ENCODE measurements at regions not wholly inside any gene's neighbourhood (a gene's known extent, or its start where the extent isn't known, plus 50 kb on each side); places are given as distances from the start of the nearest gene placed in this dataset.

- BruUV-seq (replicated peaks): no TSS peak
- ChIA-PET POLR2A (interaction anchor here (0.8 to 1.0 kb wide), 2 partner anchors 31 to 672 kb away, joined by 3 read pairs; no protein-coding TSS in a partner anchor), CTCF (interaction anchor here (0.8 to 3.6 kb wide), 25 partner anchors 13 to 916 kb away, joined by 3 to 44 read pairs (median 4); no protein-coding TSS in a partner anchor), RAD21 (ENCODE audit: unreplicated experiment) (interaction anchor here (0.6 to 3.8 kb wide), 13 partner anchors 119 to 784 kb away, joined by 3 to 34 read pairs (median 4); partner anchors contain the start of gene KLF7), SMC1A (ENCODE audit: uncharacterized antibody, unreplicated experiment) (interaction anchor here (0.7 to 3.3 kb wide), 36 partner anchors 11 to 681 kb away, joined by 3 to 24 read pairs (median 3); no protein-coding TSS in a partner anchor)
- ATAC-seq (no peak), DNase-seq (ENCODE audit: low read depth, low spot score) (no peak), FAIRE-seq (no peak)
- H3K4me1 ChIP-seq (ENCODE audit: control insufficient read depth, insufficient read depth, low read length): no peaks in the 10 kb centered on the region
- no peaks in the 10 kb centered on the region for H3K79me2 ChIP-seq (ENCODE audit: control insufficient read depth, insufficient read depth, low read length)
- no peaks in the 10 kb centered on the region for H3K36me3 ChIP-seq (ENCODE audit: control insufficient read depth in 2 of 2, insufficient read depth in 2 of 2, low read length in 1 of 2)
- H3K27ac ChIP-seq (ENCODE audit: control insufficient read depth, insufficient read depth): no peak overlapping the region
- in situ Hi-C loops (cut with MboI): loop anchor here (5.0 kb wide), 4 partner anchors 330 to 780 kb away; no protein-coding TSS in a partner anchor
- 86% methylated on average over 11 of the region's 11 CpGs for WGBS (ENCODE audit: insufficient coverage, insufficient replicate concordance, low lambda C conversion rate, missing lambda C conversion rate)
- no peaks in the 10 kb centered on the region for H4K20me1 ChIP-seq (ENCODE audit: control insufficient read depth, insufficient read depth)
- no peak overlapping the region for H3K9ac ChIP-seq (ENCODE audit: control insufficient read depth, insufficient read depth, low read length)
- TF ChIP-seq CREM (IDR thresholded peaks at IDR 0.05; ENCODE audit: low read depth) (no peak), RAD51 (IDR thresholded peaks at IDR 0.05) (peak; percentile 15; the same call in 1 of the 2 replicates)
- no peaks in the 10 kb centered on the region for H3K9me3 ChIP-seq (replicated peaks; ENCODE audit: control insufficient read depth, insufficient read depth, low read length)
- H3K4me2 ChIP-seq (ENCODE audit: control insufficient read depth, insufficient read depth): no peak overlapping the region
- H3K4me3 ChIP-seq: no peak overlapping the region
- H3K27me3 ChIP-seq (replicated peaks in 1 of 2; ENCODE audit: control insufficient read depth in 2 of 2, insufficient read depth in 2 of 2, low read length in 1 of 2): no peaks in the 10 kb centered on the region
- H2AFZ ChIP-seq (ENCODE audit: control insufficient read depth, low read depth, low read length): no peak overlapping the region
- intact Hi-C loops (cut with micrococcal nuclease; ENCODE audit: unreplicated experiment): loop anchor here (1.0 to 10.0 kb wide), 6 partner anchors 236 to 1078 kb away; no protein-coding TSS in a partner anchor
Observed at GRCh38 chr2:207472343-207473048, 57.3 kb upstream of the CREB1 start.

GRCh38 chr2:207473049-207473930 is 56.5 kb upstream of the CREB1 start:
- ChIA-PET CTCF (interaction anchor here (0.7 to 3.6 kb wide), 29 partner anchors 14 to 916 kb away, joined by 3 to 44 read pairs (median 4); no protein-coding TSS in a partner anchor), SMC1A (ENCODE audit: uncharacterized antibody, unreplicated experiment) (interaction anchor here (0.7 to 3.3 kb wide), 37 partner anchors 12 to 766 kb away, joined by 3 to 24 read pairs (median 3); no protein-coding TSS in a partner anchor), RAD21 (ENCODE audit: unreplicated experiment) (interaction anchor here (0.6 to 3.8 kb wide), 17 partner anchors 61 to 785 kb away, joined by 3 to 34 read pairs (median 3); partner anchors contain the start of gene KLF7), POLR2A (interaction anchor here (0.7 to 1.0 kb wide), 3 partner anchors 30 to 674 kb away, joined by 3 to 6 read pairs (median 3); no protein-coding TSS in a partner anchor)
- no peaks in the 10 kb centered on the region for H3K4me1 ChIP-seq (ENCODE audit: control insufficient read depth, insufficient read depth, low read length)
- in situ Hi-C loops (cut with MboI) (loop anchor here (5.0 kb wide), 4 partner anchors 331 to 781 kb away; no protein-coding TSS in a partner anchor), intact Hi-C loops (cut with micrococcal nuclease; ENCODE audit: unreplicated experiment) (loop anchor here (1.0 to 10.0 kb wide), 6 partner anchors 236 to 1078 kb away; no protein-coding TSS in a partner anchor)
- H3K36me3 ChIP-seq (ENCODE audit: control insufficient read depth in 2 of 2, insufficient read depth in 2 of 2, low read length in 1 of 2): no peaks in the 10 kb centered on the region
- BruUV-seq (replicated peaks): no TSS peak
- no peaks in the 10 kb centered on the region for H3K9me3 ChIP-seq (replicated peaks; ENCODE audit: control insufficient read depth, insufficient read depth, low read length)
- peak; percentile 30 for DNase-seq (ENCODE audit: low read depth, low spot score)
- peak; percentile 84 for ATAC-seq
- H3K27ac ChIP-seq (ENCODE audit: control insufficient read depth, insufficient read depth): no peak overlapping the region
- H4K20me1 ChIP-seq (ENCODE audit: control insufficient read depth, insufficient read depth): no peaks in the 10 kb centered on the region
- no peaks in the 10 kb centered on the region for H3K27me3 ChIP-seq (replicated peaks in 1 of 2; ENCODE audit: control insufficient read depth in 2 of 2, insufficient read depth in 2 of 2, low read length in 1 of 2)
- H3K4me3 ChIP-seq: no peak overlapping the region
- no peak overlapping the region for H2AFZ ChIP-seq (ENCODE audit: control insufficient read depth, low read depth, low read length)
- H3K4me2 ChIP-seq (ENCODE audit: control insufficient read depth, insufficient read depth): no peak overlapping the region
- H3K79me2 ChIP-seq (ENCODE audit: control insufficient read depth, insufficient read depth, low read length): no peaks in the 10 kb centered on the region
- no peak overlapping the region for H3K9ac ChIP-seq (ENCODE audit: control insufficient read depth, insufficient read depth, low read length)
- FAIRE-seq: peak; percentile 44
- 33% methylated on average over 9 of the region's 9 CpGs for WGBS (ENCODE audit: insufficient coverage, insufficient replicate concordance, low lambda C conversion rate, missing lambda C conversion rate)
- TF ChIP-seq DPF2 (IDR thresholded peaks at IDR 0.05): no peak
- TF ChIP-seq ETV6 (conservative IDR thresholded peaks at IDR 0.05 in 1 of 2, IDR thresholded peaks at IDR 0.05 in 1 of 2; ENCODE audit: borderline replicate concordance in 1 of 2, low read depth in 1 of 2): no peak
- no peak for TF ChIP-seq PKNOX1 (IDR thresholded peaks at IDR 0.05)
- TF ChIP-seq MAX (IDR thresholded peaks at IDR 0.05; ENCODE audit: low read depth, low read length): no peak
- TF ChIP-seq FOXM1 (IDR thresholded peaks at IDR 0.05; ENCODE audit: low read depth, low read length): 0 out of 2 replicates have a peak, but pooled peaks have one; percentile 46
- TF ChIP-seq SMC3 (IDR thresholded peaks at IDR 0.05; ENCODE audit: borderline replicate concordance, low read length): peak; percentile 95
- TF ChIP-seq CREB1 (IDR thresholded peaks at IDR 0.05; ENCODE audit: low read depth): no peak
- TF ChIP-seq LARP7 (IDR thresholded peaks at IDR 0.05): no peak

All from GM12878 (cell line).